Panc1 (cell line): ENCODE measurements at regions not wholly inside any gene's neighbourhood (a gene's known extent, or its start where the extent isn't known, plus 50 kb on each side); places are given as distances from the start of the nearest gene placed in this dataset.

Experiments
- CTCF ChIP-seq: fragments of 450-650 bp; IDR thresholded peaks from 2 replicates; pipeline ENCODE4 v1.5.1; 2017; ENCODE audit warnings: mild to moderate bottlenecking
- POLR2AphosphoS5 ChIP-seq: IDR thresholded peaks from 2 replicates; pipeline ENCODE4 v1.6.1; 2012; ENCODE audit warnings: mild to moderate bottlenecking, low read depth, low read length, moderate library complexity
- SIN3A ChIP-seq: IDR thresholded peaks from 2 replicates; pipeline ENCODE4 v1.6.1; 2012; ENCODE audit warnings: low read depth, mild to moderate bottlenecking, low read length, moderate library complexity, borderline replicate concordance; ENCODE audit not compliant: insufficient read depth

GRCh38 chr10:131759347-131759746 lies 141.5 kb upstream of the PPP2R2D start:
- no peak for TF ChIP-seq CTCF
- TF ChIP-seq SIN3A = no peak
- no peak for TF ChIP-seq POLR2AphosphoS5
